HG02763 (cell line): ENCODE measurements at regions not wholly inside any gene's neighbourhood (a gene's known extent, or its start where the extent isn't known, plus 50 kb on each side); places are given as distances from the start of the nearest gene placed in this dataset.
"Not testable (repeated sequence)": the region's sequence is repeated elsewhere in the genome, so short reads cannot be mapped to it uniquely, and the experiment has no call there.

Experiments used
- ATAC-seq: cut with Tn5 transposase; IDR thresholded peaks from one replicate; pipeline ENCODE4 v1.9.1; 2021; ENCODE audit warnings: mild to moderate bottlenecking, moderate library complexity; ENCODE audit not compliant: unreplicated experiment

DNA sequence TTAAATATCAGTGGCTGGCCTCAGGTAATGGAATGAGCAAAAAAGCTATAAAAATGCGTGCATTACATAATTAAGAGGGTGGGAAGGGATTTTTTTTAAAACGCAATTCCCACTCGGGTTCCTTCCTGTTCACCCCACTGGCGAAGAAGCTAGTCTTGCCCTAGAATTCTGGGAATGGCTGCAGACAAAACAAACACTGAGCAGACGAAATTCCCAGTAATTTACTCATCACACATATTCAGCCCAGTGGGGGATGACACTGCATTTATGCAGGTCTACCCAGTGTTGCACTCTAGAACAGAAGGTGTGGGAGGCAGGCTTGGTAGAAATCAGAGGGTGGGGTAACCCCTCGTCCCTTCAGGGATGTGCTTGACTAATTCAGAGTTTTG lies 2695.0 kb upstream of the DEFB115 start:
- ATAC-seq: no peak

DNA sequence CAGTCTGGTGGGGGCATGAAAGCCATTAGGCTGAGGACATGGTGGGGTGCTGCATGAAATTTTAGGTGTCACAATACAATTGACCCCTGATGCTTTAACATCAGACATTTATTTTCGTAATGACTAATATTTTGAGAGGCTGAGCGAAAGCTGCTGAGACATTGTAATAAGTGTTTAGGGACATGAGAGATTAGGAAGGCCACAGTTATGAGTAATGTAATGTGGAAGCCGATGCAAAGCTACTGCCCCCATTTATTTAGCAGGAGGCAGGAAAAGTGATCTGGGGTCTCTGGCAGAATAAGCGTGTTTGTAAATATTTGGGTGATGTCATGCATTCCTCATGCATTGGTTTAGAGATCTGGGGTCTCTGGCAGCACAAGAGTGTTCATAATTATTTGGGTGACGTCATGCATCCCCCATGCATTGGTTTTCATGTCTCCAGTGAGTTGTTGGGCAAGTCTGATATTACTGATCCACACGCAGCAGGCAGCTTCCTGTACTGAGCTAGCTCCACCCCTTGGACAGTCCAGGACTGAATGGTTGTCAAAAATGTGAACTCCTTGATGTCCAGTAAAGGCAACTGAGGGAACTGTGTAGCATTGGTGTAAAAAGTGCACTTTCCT lies 2694.5 kb upstream of the DEFB115 start:
- not testable (repeated sequence) for ATAC-seq

DNA sequence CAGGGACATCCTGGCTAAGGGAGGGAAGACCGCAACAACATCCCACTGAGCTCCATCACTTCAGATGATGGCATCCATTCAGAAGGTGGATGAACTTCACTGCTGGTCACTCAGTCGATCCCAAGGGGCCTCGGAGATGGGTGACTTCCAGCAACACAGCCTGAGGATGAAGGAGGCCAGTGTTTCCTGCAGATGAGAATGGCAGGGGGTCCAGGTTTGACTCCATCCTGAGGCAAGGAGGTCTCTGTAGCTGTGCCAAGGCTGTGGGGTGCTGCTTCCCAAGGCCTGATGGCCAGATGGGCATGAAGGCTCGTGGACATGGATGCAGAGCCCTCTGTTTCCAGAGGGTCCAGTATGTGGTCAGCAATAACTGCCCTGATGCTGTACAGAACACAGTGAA lies 2693.4 kb upstream of the DEFB115 start:
- ATAC-seq: not testable (repeated sequence)

DNA sequence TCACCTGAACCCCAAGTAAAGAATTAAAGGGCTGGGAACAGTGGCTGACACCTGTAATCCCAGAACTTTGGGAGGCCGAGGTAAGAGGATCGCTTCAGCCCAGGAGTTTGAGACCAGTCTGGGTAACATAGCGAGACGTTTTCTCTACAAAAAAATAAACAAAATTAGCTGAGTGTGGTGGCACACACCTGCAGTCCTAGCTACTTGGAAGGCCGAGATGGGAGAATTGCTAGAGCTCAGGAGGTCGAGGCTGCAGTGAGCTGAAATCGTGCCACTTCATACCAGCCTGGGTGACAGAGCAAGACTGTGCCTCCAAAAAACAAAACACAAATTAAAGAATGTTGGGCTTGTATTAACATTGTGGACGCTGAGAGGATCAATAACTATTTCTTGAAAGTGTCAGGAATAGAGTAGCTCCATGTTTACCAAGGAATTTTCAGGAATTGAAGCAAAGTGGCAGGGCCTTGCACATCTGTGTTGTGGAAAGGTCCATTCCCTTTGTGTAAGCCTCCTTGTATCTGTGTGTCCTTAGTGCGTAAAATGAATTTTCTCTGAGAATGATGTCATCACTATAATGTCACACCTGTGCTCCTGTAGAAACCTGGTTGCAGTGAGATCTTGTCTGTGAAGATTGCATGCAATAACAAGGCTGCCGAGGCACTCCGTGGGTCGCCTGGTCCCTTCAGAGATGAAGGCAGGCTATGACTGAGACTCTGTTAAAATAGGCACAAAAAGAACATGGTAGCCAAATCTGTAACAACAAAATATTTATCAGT lies 2692.6 kb upstream of the DEFB115 start:
- ATAC-seq: not testable (repeated sequence)

DNA sequence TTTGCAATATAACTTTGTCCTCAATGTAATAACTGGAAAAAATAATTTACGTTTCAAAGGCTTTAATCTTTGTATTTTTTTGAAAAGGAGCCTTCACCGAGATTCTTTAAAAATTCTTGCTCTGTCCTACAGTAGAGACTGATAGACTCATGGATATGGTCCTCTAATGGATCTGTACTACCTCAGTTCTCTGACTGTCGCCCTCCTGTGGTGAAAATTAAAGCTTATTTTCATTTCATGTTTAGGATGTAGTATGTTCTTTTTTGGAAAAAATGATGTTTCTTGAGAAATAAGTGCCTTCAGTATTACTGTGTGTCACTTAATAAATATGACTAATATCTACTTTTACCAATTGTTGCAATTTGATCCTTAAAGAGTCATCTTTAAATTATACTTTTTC lies 2681.5 kb upstream of the DEFB115 start:
- not testable (repeated sequence) for ATAC-seq

DNA sequence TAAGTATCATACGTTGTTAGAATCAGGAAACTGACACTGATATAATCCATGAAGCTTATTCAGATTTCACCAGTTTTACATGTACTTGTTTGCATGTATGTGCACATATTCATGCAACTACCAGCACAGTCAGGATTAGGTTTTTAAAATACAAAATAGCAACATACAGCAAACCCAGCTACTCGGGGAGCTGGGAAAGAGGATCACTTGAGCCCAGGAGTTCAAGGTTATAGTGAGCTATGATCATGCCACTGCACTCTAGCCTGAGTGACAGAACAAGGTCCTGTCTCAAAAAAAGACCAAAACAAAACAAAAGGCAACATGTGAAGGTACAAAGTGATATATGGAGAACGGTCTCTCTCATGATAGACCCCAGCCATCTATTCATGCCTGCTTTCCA lies 2665.8 kb upstream of the DEFB115 start:
- not testable (repeated sequence) for ATAC-seq

DNA sequence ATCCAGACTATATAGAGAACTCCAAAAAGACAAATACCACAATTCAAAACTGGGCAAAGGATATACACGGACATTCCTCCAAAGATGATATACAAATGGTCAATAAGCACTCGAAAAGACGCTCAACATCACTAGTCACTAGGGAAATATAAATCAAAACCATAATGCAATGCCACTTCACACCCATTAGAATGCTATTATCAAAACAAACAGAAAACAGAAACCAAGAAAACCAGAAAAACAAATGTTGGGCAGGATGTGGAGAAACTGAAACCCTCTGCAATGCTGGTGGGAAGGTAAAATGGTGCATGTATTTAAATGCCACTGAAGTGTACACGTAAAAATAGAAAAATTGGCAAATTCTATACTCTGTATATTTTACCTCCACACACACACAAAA lies 2664.1 kb upstream of the DEFB115 start:
- ATAC-seq: not testable (repeated sequence)

DNA sequence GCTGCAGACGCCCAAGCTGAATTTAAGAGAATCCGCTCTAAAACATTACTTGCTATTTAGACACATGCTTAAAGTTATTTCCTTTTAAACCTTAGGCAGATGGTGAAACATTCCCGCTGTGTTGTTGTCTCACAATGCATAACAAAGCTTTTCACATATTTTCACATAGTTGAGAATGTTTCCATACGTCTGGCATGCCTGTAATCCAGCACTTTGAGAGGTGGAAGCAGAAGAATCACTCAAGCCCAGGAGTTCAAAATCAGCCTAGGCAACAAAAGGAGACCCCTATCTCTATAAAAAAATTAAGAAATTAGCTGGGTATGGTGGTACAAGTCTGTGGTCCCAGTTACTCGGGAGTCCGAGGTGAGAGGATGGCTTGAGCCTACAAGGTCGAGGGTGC lies 2663.0 kb upstream of the DEFB115 start:
- ATAC-seq: not testable (repeated sequence)

DNA sequence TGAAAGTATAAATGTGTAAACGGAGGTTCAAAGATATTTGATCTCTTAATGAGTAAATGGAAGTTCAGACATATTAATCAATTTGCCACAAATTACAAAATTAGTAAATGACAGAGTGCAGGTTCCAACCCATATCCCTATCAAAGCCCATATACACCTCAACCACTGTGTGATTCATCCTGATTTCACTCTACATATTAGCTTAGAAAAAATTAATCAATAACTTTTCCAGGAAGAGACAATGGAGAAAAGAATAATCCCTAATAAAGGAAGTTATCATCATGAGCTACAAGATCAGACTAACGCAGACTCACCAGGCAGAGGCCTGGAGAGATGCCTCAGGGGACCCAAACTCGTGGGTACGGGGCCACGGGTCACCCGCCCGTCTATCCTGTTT lies 2655.5 kb upstream of the DEFB115 start:
- ATAC-seq: not testable (repeated sequence)

DNA sequence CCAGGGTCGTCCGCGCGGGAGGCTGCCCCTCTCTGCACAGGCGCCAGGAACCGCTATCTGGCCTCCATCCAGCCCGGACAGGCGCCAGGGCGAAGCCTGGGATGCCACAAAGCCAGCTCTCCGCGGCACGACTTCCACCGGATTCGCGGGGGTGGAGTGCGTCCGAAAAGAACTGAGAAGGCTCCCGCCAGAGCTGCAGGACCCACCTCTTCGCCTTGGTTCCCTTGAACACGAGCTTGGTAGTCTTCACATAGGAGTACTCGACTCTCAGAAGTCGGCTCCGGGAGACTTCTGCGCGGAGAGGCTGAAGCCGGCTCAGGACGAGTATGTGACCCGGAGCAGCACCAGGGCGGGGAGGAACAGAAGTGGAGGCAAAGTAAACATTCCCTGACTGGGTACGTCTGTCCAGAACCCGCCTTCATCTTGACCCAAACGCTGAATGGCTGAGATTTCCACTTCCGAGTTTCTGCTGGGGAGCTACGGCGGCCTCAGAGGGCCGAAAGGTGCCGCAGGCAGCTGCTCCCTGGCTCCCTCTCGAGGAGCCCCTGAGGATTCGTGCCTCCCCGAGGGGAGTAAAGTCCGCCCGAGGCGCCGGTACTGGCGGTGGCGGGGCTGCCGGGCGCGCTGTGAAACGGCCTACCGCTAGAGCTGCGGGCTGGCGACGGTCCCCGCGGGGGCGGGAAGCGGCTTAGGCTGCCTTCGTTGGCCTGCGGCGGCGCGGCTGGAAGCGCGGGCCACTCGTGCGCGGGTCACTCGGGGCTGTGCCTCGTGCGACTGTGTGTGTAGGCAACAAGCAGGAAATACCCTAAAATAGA lies 2654.9 kb upstream of the DEFB115 start:
- peak; percentile 100 for ATAC-seq

DNA sequence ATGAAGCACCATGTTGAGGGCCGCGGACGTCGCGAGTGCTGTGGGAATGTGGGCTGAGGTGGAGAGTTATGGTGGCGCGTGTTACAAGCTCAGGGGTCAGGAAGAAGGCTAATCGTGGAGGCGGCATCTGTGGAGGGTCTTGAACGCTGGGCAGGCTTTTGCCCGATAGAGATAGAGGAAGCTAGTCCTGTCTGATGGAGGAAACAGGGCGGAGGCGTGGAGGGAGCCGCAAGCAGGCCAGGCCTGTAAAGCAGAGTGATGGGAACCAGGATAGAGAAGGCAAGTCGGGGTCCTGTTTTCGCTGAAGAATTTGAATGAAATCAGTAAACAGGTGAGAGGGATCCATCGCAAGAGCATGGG lies 2654.3 kb upstream of the DEFB115 start:
- not testable (repeated sequence) for ATAC-seq

DNA sequence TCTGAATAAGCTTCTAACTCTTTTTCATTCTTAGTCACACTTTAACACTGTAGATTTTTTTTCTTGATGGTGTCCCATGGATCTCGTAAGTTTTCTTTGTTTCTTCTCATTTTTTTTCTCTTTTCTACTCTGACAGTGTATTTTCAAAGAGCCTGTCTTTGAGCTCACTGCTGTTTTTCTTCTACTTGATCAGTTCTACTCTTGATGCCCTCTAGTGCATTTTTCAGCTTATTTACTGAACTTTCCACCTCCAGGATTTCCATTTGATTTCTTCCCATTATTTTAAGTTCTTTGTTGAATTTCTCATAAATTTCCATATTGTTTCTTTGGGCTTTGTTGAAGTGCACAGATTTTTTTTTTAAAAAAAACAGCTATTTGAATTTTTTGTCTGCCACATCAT lies 2641.1 kb upstream of the DEFB115 start:
- no peak for ATAC-seq

DNA sequence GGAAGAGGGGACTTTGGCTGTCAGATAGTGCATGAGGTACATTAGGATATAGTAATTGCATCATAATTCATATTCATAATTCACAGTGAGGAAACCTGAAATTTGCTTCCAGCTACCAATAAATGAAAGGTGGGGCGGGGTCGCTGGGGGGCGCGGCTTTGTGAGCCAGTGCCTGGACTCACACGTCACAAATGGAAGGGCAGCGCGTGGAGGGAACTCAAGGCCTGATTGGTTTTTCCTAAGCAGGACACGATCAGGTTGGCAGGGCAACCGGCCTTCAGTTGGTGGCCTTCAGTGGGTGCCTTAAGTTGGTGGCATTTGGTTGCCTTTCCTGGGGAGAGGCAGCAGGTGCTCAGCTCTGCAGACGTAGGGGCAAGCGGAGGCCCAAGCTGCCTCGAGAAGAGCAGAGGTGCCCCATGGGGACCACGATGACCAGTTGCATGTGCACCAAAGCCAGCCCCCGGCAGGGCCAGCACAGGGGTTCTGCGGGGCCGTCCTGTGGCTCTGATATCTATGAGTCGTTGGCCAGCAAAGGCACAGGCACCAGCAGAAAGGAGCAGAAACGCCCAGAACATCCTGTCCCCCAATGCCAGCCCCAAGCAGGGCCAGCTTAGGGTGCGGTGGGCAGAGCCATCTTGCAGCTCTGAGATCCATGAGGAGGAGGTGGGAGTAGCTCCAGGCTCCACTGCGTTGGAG lies 2637.4 kb upstream of the DEFB115 start:
- not testable (repeated sequence) for ATAC-seq

DNA sequence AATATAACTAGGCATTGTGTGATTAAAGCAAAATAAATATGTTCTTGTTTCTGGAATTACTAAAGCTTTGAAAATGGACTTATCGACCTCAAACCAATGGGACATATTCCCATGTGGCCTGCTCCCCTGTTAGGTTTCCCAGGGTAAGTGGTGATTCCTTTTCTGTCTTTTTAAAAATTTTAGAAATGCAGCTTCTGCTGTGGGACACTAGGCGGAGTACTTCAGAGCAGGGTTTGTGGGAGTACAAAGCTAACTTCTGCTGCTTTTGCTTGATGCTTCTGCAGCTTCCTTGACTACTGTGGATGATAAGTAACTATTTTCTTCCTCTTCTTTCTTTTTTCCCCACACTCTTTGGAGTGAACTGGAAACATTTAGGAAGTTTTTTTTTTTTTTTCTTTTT lies 2632.4 kb upstream of the DEFB115 start:
- not testable (repeated sequence) for ATAC-seq

DNA sequence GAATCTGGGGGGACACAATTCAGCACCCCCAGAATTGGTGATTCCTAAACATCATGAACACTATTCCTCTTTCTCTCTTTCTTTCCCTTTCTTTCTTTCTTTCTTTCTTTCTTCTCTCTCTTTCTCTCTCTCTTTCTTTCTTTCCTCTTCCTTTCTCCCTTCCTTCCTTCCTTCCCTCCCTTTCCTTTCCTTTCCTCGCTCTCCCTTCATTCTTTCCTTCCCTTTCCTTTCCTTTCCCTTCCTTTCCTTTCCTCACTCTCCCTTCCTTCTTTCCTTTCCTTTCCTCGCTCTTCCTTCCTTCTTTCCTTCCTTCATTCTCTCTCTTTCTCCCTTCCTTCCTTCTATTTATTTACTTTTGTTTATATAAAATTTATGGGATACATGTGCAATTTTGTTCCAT lies 2616.6 kb upstream of the DEFB115 start:
- not testable (repeated sequence) for ATAC-seq
